ENCODE measurements at regions not wholly inside any gene's neighbourhood (a gene's known extent, or its start where the extent isn't known, plus 50 kb on each side); places are given as distances from the start of the nearest gene placed in this dataset.
A peak's percentile ranks its signal among the peaks of the same experiment; 100 is the strongest.

DNA sequence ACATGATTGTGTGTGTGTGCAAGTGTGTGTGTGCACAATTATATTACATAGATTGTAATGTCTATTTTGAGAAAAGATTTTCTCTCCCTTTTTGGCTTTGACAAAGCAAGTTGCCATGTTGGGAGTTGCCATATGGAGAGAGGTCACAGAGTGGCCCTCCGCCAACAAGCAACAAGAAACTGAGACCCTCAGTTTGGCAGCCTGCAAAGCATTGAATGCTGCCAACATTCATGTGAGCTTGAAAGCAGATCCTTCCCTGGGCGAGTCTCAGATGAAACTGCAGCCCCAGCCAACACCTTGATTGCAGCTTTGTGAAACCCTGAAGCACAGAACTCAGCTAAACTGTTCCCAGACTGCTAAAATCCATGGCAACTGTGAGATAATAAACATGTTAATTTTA, 498.0 kb downstream of the NR2F1-AS1 start:
- Histone ChIP-seq H3K4me1 (ENCODE audit: insufficient read depth, low read length) (peaks cover 11% of the 10 kb centered on the region), H3K36me3 (ENCODE audit: insufficient read depth, low read length) (no peaks in the 10 kb centered on the region), H3K79me2 (ENCODE audit: insufficient read depth, low read length) (no peaks in the 10 kb centered on the region), H3K27me3 (ENCODE audit: insufficient read depth, low read length) (no peaks in the 10 kb centered on the region), H3K27ac (ENCODE audit: low read depth, low read length) (no peak overlapping the region), H4K20me1 (ENCODE audit: insufficient read depth, low read length) (no peaks in the 10 kb centered on the region), H2AFZ (ENCODE audit: low read length) (no peak overlapping the region), H3K9me3 (ENCODE audit: low read depth, low read length) (no peaks in the 10 kb centered on the region), H3K4me3 (ENCODE audit: insufficient read depth, low read length) (no peak overlapping the region), H3K4me2 (ENCODE audit: insufficient read depth, low read length) (no peak overlapping the region)
- no peak for DNase-seq (ENCODE audit: insufficient read length, low spot score, missing footprints)
- TF ChIP-seq, protein P1, sequence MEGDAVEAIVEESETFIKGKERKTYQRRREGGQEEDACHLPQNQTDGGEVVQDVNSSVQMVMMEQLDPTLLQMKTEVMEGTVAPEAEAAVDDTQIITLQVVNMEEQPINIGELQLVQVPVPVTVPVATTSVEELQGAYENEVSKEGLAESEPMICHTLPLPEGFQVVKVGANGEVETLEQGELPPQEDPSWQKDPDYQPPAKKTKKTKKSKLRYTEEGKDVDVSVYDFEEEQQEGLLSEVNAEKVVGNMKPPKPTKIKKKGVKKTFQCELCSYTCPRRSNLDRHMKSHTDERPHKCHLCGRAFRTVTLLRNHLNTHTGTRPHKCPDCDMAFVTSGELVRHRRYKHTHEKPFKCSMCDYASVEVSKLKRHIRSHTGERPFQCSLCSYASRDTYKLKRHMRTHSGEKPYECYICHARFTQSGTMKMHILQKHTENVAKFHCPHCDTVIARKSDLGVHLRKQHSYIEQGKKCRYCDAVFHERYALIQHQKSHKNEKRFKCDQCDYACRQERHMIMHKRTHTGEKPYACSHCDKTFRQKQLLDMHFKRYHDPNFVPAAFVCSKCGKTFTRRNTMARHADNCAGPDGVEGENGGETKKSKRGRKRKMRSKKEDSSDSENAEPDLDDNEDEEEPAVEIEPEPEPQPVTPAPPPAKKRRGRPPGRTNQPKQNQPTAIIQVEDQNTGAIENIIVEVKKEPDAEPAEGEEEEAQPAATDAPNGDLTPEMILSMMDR (IDR thresholded peaks at IDR 0.05; ENCODE audit: extremely low read depth, low read depth, low read length), result no peak

DNA sequence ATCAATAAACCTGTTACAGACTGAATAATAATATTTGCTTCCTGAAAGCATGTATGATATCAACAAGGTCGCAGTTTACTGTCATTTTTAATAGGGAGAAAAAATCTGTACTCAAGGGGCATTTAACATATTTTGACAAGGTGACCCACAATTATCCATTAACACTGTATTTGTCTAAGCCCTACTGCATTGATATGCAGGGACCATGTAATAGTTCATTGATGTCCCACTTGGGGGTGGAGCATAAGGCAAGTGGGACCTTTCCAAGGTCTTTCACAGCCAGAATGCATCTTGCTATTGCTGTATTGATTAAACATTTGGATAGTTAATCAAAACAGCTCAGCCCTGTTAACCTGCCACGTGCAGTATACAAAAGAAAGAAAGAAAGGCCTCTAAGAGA, 502.0 kb downstream of the NR2F1-AS1 start:
- no peaks in the 10 kb centered on the region for H3K27me3 ChIP-seq (ENCODE audit: insufficient read depth, low read length)
- H3K36me3 ChIP-seq (ENCODE audit: insufficient read depth, low read length), result no peaks in the 10 kb centered on the region
- peak overlapping the region; percentile 67 for H3K4me2 ChIP-seq (ENCODE audit: insufficient read depth, low read length)
- H3K9me3 ChIP-seq (ENCODE audit: low read depth, low read length), result no peaks in the 10 kb centered on the region
- peak overlapping the region; percentile 67 for H3K27ac ChIP-seq (ENCODE audit: low read depth, low read length)
- H3K79me2 ChIP-seq (ENCODE audit: insufficient read depth, low read length), result no peaks in the 10 kb centered on the region
- H3K4me3 ChIP-seq (ENCODE audit: insufficient read depth, low read length), result no peak overlapping the region
- H3K4me1 ChIP-seq (ENCODE audit: insufficient read depth, low read length), result peaks cover 31% of the 10 kb centered on the region
- TF ChIP-seq, protein P1 (IDR thresholded peaks at IDR 0.05; ENCODE audit: extremely low read depth, low read depth, low read length), result no peak
- no peaks in the 10 kb centered on the region for H4K20me1 ChIP-seq (ENCODE audit: insufficient read depth, low read length)
- no peak overlapping the region for H2AFZ ChIP-seq (ENCODE audit: low read length)
- no peak for DNase-seq (ENCODE audit: insufficient read length, low spot score, missing footprints)

- peak; percentile 34 for DNase-seq (ENCODE audit: insufficient read length, low spot score, missing footprints)
- H3K27me3 ChIP-seq (ENCODE audit: insufficient read depth, low read length), result no peaks in the 10 kb centered on the region
- peak overlapping the region; percentile 24 for H3K4me3 ChIP-seq (ENCODE audit: insufficient read depth, low read length)
- TF ChIP-seq, protein P1 (IDR thresholded peaks at IDR 0.05; ENCODE audit: extremely low read depth, low read depth, low read length), result no peak
- peaks cover 37% of the 10 kb centered on the region for H3K4me1 ChIP-seq (ENCODE audit: insufficient read depth, low read length)
- H3K27ac ChIP-seq (ENCODE audit: low read depth, low read length), result peak overlapping the region; percentile 67
- H4K20me1 ChIP-seq (ENCODE audit: insufficient read depth, low read length), result no peaks in the 10 kb centered on the region
- H3K4me2 ChIP-seq (ENCODE audit: insufficient read depth, low read length), result peak overlapping the region; percentile 67
- H3K79me2 ChIP-seq (ENCODE audit: insufficient read depth, low read length), result no peaks in the 10 kb centered on the region
- no peak overlapping the region for H2AFZ ChIP-seq (ENCODE audit: low read length)
- no peaks in the 10 kb centered on the region for H3K9me3 ChIP-seq (ENCODE audit: low read depth, low read length)
- H3K36me3 ChIP-seq (ENCODE audit: insufficient read depth, low read length), result no peaks in the 10 kb centered on the region
Observed at GRCh38 chr5:93078082-93079038, 502.7 kb downstream of the NR2F1-AS1 start.

- no peak overlapping the region for H3K4me3 ChIP-seq (ENCODE audit: insufficient read depth, low read length)
- H3K4me2 ChIP-seq (ENCODE audit: insufficient read depth, low read length), result no peak overlapping the region
- no peak for DNase-seq (ENCODE audit: insufficient read length, low spot score, missing footprints)
- H3K79me2 ChIP-seq (ENCODE audit: insufficient read depth, low read length), result no peaks in the 10 kb centered on the region
- H3K4me1 ChIP-seq (ENCODE audit: insufficient read depth, low read length), result peaks cover 40% of the 10 kb centered on the region
- no peak overlapping the region for H2AFZ ChIP-seq (ENCODE audit: low read length)
- no peaks in the 10 kb centered on the region for H3K9me3 ChIP-seq (ENCODE audit: low read depth, low read length)
- no peaks in the 10 kb centered on the region for H3K36me3 ChIP-seq (ENCODE audit: insufficient read depth, low read length)
- no peaks in the 10 kb centered on the region for H4K20me1 ChIP-seq (ENCODE audit: insufficient read depth, low read length)
- no peak overlapping the region for H3K27ac ChIP-seq (ENCODE audit: low read depth, low read length)
- H3K27me3 ChIP-seq (ENCODE audit: insufficient read depth, low read length), result no peaks in the 10 kb centered on the region
- TF ChIP-seq, protein P1 (IDR thresholded peaks at IDR 0.05; ENCODE audit: extremely low read depth, low read depth, low read length), result no peak
Observed at GRCh38 chr5:93076566-93076965, 504.5 kb downstream of the NR2F1-AS1 start.
